GM12865 (cell line): ENCODE measurements at regions not wholly inside any gene's neighbourhood (a gene's known extent, or its start where the extent isn't known, plus 50 kb on each side); places are given as distances from the start of the nearest gene placed in this dataset.

Experiments
- DNase-seq: peaks from one replicate; pipeline ENCODE4 v3.0.0; 2010; ENCODE audit warnings: low read depth
- H3K4me3 ChIP-seq: 2 replicates; pipeline ENCODE4 v1.5.1; 2011; ENCODE audit warnings: mild to moderate bottlenecking, low read depth, low read length, control low read depth
- TF ChIP-seq, protein P1 (sequence below): IDR thresholded peaks from 2 replicates; pipeline ENCODE4 v1.5.1; 2011; ENCODE audit warnings: low read length, control low read depth, low read depth, inconsistent platforms; ENCODE audit not compliant: insufficient read depth; ENCODE audit errors: missing control alignments

DNA sequence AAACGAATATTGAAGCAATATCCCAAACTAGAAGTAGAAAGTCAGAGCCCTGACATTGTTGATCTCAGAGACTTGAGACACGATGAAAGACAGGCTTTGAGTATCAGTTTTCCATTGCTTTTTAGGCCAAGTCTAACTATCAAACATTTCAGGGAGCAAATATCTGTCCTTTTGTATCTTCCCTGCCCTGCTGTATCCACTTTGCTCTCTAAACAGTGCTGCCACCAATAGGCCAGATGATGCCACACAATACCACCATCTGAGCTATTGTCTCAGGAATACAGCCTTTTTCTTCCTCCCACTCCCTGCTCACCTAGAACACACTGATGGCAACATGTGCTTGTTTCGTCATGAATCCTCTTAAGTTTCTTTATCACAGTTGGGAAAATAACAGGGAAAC is 62.6 kb upstream of the SPAG17 start:
- TF ChIP-seq, protein P1, sequence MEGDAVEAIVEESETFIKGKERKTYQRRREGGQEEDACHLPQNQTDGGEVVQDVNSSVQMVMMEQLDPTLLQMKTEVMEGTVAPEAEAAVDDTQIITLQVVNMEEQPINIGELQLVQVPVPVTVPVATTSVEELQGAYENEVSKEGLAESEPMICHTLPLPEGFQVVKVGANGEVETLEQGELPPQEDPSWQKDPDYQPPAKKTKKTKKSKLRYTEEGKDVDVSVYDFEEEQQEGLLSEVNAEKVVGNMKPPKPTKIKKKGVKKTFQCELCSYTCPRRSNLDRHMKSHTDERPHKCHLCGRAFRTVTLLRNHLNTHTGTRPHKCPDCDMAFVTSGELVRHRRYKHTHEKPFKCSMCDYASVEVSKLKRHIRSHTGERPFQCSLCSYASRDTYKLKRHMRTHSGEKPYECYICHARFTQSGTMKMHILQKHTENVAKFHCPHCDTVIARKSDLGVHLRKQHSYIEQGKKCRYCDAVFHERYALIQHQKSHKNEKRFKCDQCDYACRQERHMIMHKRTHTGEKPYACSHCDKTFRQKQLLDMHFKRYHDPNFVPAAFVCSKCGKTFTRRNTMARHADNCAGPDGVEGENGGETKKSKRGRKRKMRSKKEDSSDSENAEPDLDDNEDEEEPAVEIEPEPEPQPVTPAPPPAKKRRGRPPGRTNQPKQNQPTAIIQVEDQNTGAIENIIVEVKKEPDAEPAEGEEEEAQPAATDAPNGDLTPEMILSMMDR, result peak; percentile 39
- H3K4me3 ChIP-seq, result no peak overlapping the region
- peak; percentile 23 for DNase-seq

DNA sequence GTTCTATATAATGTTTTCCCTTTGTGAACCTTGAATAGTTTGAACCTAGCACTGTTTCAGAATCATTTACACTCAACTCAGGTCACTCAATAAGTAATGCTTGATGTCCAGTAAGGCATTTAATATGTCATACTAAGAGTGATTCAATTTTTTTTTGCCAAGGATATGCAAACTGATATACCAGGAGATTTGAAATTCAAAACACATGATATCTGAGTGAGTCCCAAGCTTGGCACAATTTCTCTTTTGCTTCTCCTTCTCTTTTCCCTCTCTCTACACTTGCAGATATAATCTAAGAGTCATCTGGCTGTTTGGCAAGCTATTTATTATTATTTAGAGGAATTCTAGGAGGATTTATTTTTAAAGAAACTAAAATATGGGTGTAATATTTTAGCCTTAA is 61.6 kb upstream of the SPAG17 start:
- no peak overlapping the region for H3K4me3 ChIP-seq
- TF ChIP-seq, protein P1, result no peak
- no peak for DNase-seq

DNA sequence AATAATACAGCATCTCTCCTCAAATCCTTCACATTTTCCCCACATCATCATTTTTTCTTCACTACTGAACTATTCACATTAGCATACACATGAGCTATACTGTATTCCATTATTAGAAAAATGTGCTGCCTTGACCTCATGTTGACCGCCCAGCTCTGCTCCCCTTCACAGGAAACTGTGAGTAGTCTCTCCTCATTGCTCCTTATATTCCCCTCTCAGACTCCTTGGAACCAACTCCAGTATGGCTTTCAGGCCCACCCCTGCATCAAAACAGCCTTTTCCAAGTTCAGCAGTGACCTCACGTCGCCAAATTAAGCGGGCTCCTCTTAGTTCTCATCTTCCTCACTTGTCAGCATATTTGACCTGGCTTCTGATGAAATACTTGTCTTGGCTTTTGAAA is 59.2 kb upstream of the SPAG17 start:
- no peak for DNase-seq
- TF ChIP-seq, protein P1, result no peak
- H3K4me3 ChIP-seq, result no peak overlapping the region

DNA sequence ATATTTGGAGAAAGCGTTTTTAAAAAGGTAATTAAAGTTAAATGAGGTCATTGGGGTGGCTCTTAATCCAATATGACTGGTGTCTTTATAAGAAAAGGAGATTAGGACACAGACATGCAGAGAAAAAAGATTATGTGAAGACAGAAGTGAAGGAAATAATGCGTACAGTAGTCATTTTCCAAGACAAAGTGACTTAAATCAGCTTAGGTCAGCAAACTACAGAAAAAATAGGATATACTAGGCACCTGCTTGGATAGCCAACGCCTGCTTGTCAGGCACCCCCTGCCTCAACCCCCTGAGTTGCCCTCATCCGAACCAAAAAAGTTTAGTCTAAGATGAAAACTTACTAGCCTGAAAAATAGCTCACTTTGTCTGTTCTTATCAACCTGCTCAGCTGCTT is 58.2 kb upstream of the SPAG17 start:
- TF ChIP-seq, protein P1, result no peak
- DNase-seq, result no peak
- no peak overlapping the region for H3K4me3 ChIP-seq
